ENCODE measurements at regions not wholly inside any gene's neighbourhood (a gene's known extent, or its start where the extent isn't known, plus 50 kb on each side); places are given as distances from the start of the nearest gene placed in this dataset.
A peak's percentile ranks its signal among the peaks of the same experiment; 100 is the strongest.

DNA sequence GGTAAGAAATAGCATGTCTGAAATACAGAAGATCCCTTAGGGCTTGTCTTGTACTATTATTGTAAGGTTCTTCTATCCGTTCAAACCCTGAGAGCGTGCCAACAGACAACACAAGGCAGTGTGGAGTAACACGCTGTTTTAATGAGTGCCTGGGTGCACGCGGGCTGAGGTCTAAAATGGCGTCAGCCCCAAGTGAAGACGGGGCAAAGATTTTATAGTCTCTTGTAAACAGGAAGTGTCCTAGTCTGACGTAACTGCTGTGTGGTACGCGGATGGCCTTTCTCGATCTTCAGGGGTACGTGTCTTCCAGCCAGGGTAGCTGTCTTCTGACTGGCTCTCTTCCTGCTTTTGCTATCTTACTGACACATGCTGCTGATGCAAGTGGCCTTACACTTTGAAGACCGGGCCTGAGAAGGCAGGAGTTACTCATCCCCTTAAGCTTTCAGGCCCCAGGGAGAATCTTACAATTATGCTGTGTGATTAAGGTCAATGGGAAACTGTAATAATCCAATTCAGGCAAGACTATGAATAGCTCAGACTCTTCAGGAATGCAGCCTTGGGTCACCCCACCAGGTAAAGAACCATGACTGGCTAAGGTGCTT, 1812.0 kb upstream of the CDH9 start:
- H3K27ac Mint-ChIP-seq: no peak overlapping the region
- H3K4me3 ChIP-seq (ENCODE audit: low read length in 2 of 2): no peak overlapping the region
- no peak overlapping the region for H3K4me3 Mint-ChIP-seq
- H3K27me3 ChIP-seq (ENCODE audit: insufficient read depth, low read length): no peaks in the 10 kb centered on the region
- H3K36me3 Mint-ChIP-seq: no peaks in the 10 kb centered on the region
- POLR2A ChIA-PET (ENCODE audit: partially characterized antibody): no interaction called here
- intact Hi-C loops (cut with micrococcal nuclease): no loop called here
- no peaks in the 10 kb centered on the region for H3K36me3 ChIP-seq (ENCODE audit: insufficient read depth, low read length)
- no peak for DNase-seq
- CTCF ChIA-PET (ENCODE audit: partially characterized antibody): no interaction called here
- no peaks in the 10 kb centered on the region for H3K27me3 Mint-ChIP-seq
- H3K27ac ChIP-seq (ENCODE audit: low read depth, low read length): no peak overlapping the region
- no peaks in the 10 kb centered on the region for H3K9me3 ChIP-seq (ENCODE audit: control insufficient read depth in 1 of 2, low read length in 2 of 2)
- H3K9me3 Mint-ChIP-seq: peaks cover 6 to 20% (median 11%) of the 10 kb centered on the region in 8 donors
- H3K4me1 ChIP-seq (ENCODE audit: insufficient read depth, low read length): no peaks in the 10 kb centered on the region
- H3K4me1 Mint-ChIP-seq: no peaks in the 10 kb centered on the region

DNA sequence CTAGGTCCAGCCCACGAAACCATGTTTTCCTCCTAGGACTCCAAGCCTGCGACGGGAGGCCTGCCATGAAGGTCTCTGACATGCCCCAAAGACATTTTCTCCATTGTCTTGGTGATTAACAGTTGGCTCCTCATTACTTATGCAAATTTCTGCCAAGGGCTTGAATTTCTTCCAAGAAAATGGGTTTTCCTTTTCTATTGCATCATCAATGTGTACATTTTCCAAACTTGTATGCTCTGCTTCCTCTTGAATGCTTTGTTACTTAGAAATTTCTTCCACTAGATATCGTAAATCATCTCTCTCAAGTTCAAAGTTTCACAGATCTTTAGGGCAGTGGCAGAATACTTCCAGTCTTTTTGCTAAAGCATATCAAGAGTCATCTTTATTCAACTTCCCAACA, 1792.7 kb upstream of the CDH9 start:
- Mint-ChIP-seq H3K9me3 (peaks cover 2 to 18% (median 10%) of the 10 kb centered on the region in 8 donors), H3K4me3 (no peak overlapping the region), H3K36me3 (no peaks in the 10 kb centered on the region), H3K4me1 (peaks cover 0 to 1% (median 0%) of the 10 kb centered on the region in 4 donors), H3K27me3 (no peaks in the 10 kb centered on the region), H3K27ac (no peak overlapping the region)
- Histone ChIP-seq H3K4me3 (ENCODE audit: low read length in 2 of 2) (no peak overlapping the region), H3K27me3 (ENCODE audit: insufficient read depth, low read length) (no peaks in the 10 kb centered on the region), H3K36me3 (ENCODE audit: insufficient read depth, low read length) (no peaks in the 10 kb centered on the region), H3K27ac (ENCODE audit: low read depth, low read length) (no peak overlapping the region), H3K9me3 (ENCODE audit: control insufficient read depth in 1 of 2, low read length in 2 of 2) (peaks cover 0 to 3% of the 10 kb centered on the region in 2 donors), H3K4me1 (ENCODE audit: insufficient read depth, low read length) (no peaks in the 10 kb centered on the region)
- intact Hi-C loops (cut with micrococcal nuclease): no loop called here
- POLR2A ChIA-PET (ENCODE audit: partially characterized antibody): no interaction called here
- DNase-seq: no peak
- CTCF ChIA-PET (ENCODE audit: partially characterized antibody): no interaction called here

DNA sequence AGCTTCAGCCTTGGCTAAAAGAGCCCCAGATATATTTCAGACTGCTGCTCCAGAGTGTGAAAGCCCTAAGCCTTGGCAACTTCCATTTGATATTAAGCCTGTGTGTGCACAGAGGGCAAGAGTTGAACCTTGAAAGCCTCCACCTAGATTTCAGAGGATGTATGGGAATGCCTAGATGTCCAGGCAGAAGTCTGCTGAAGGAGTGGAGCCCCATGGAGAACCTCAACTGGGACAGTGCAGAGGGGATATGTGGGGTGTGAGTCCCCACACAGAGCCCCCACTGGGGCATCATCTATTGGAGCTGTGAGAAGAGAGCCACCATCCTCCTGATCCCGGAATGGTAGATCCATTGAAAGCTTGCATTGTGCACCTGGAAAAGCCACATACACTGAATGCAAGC, 1784.8 kb upstream of the CDH9 start:
- Histone ChIP-seq H3K27me3 (ENCODE audit: insufficient read depth, low read length) (no peaks in the 10 kb centered on the region), H3K4me3 (ENCODE audit: low read length in 2 of 2) (no peak overlapping the region), H3K27ac (ENCODE audit: low read depth, low read length) (no peak overlapping the region), H3K4me1 (ENCODE audit: insufficient read depth, low read length) (no peaks in the 10 kb centered on the region), H3K9me3 (ENCODE audit: control insufficient read depth in 1 of 2, low read length in 2 of 2) (peaks cover 0 to 7% of the 10 kb centered on the region in 2 donors), H3K36me3 (ENCODE audit: insufficient read depth, low read length) (no peaks in the 10 kb centered on the region)
- no peaks in the 10 kb centered on the region for H3K27me3 Mint-ChIP-seq
- DNase-seq: peak in 1 of 5 donors; percentile 14
- intact Hi-C loops (cut with micrococcal nuclease): no loop called here
- peaks cover 4 to 19% (median 11%) of the 10 kb centered on the region in 8 donors for H3K9me3 Mint-ChIP-seq
- no peaks in the 10 kb centered on the region for H3K36me3 Mint-ChIP-seq
- CTCF ChIA-PET (ENCODE audit: partially characterized antibody): no interaction called here
- POLR2A ChIA-PET (ENCODE audit: partially characterized antibody): no interaction called here
- H3K4me1 Mint-ChIP-seq: no peaks in the 10 kb centered on the region
- H3K4me3 Mint-ChIP-seq: no peak overlapping the region
- no peak overlapping the region for H3K27ac Mint-ChIP-seq

DNA sequence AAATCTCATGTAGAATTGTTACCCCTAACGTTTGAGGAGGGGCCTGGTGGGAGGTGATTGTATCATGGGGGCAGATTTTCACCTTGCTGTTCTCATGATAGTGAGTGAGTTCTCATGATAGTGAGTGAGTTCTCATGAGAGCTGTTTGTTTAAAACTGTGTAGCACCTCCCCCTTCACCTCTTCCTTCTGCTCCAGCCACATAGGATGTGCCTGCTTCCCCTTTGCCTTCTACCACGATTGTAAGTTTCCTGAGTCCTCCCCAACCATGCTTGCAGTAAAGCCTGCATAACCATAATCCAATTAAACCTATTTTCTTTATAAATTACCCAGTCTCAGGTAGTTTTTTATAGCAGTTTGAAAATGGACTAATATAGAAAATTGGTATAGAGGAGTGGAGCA, 1783.7 kb upstream of the CDH9 start:
- Mint-ChIP-seq H3K9me3 (peaks cover 4 to 23% (median 11%) of the 10 kb centered on the region in 8 donors), H3K36me3 (no peaks in the 10 kb centered on the region), H3K4me1 (no peaks in the 10 kb centered on the region), H3K27ac (no peak overlapping the region), H3K27me3 (no peaks in the 10 kb centered on the region), H3K4me3 (no peak overlapping the region)
- intact Hi-C loops (cut with micrococcal nuclease): no loop called here
- Histone ChIP-seq H3K27me3 (ENCODE audit: insufficient read depth, low read length) (no peaks in the 10 kb centered on the region), H3K4me1 (ENCODE audit: insufficient read depth, low read length) (no peaks in the 10 kb centered on the region), H3K27ac (ENCODE audit: low read depth, low read length) (no peak overlapping the region), H3K9me3 (ENCODE audit: control insufficient read depth in 1 of 2, low read length in 2 of 2) (peaks cover 0 to 7% of the 10 kb centered on the region in 2 donors), H3K4me3 (ENCODE audit: low read length in 2 of 2) (no peak overlapping the region), H3K36me3 (ENCODE audit: insufficient read depth, low read length) (no peaks in the 10 kb centered on the region)
- POLR2A ChIA-PET (ENCODE audit: partially characterized antibody): no interaction called here
- CTCF ChIA-PET (ENCODE audit: partially characterized antibody): no interaction called here
- no peak for DNase-seq

DNA sequence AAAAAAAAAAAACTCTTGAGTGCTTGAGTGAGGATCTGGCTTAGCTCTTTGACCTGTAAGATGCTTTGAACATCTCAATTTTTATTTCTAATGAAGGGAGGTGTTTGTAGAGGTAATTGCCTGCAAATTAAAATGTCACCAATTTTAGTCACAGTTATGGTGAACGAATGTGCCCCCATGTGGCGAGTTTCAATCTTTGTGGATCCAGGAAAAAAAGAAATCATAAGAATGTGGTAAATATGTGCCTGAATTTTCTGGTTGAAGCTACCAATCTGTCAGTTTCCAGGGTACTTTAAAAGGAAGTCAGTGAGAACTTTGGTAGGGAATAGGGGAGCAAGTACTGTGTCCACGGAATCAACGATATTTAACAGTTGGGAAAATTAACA, 1772.4 kb upstream of the CDH9 start:
- Histone ChIP-seq H3K4me3 (ENCODE audit: low read length in 2 of 2) (no peak overlapping the region), H3K36me3 (ENCODE audit: insufficient read depth, low read length) (no peaks in the 10 kb centered on the region), H3K4me1 (ENCODE audit: insufficient read depth, low read length) (no peaks in the 10 kb centered on the region), H3K9me3 (ENCODE audit: control insufficient read depth in 1 of 2, low read length in 2 of 2) (no peaks in the 10 kb centered on the region), H3K27ac (ENCODE audit: low read depth, low read length) (no peak overlapping the region), H3K27me3 (ENCODE audit: insufficient read depth, low read length) (no peaks in the 10 kb centered on the region)
- Mint-ChIP-seq H3K4me3 (no peak overlapping the region), H3K27ac (no peak overlapping the region), H3K9me3 (peaks cover 2 to 22% (median 10%) of the 10 kb centered on the region in 8 donors), H3K4me1 (no peaks in the 10 kb centered on the region), H3K27me3 (no peaks in the 10 kb centered on the region), H3K36me3 (no peaks in the 10 kb centered on the region)
- intact Hi-C loops (cut with micrococcal nuclease): no loop called here
- DNase-seq: no peak
- ChIA-PET CTCF (ENCODE audit: partially characterized antibody) (no interaction called here), POLR2A (ENCODE audit: partially characterized antibody) (interaction anchor here (0.6 kb wide), 1 partner anchor 581 kb away, joined by 3 read pairs; no protein-coding TSS in a partner anchor)

DNA sequence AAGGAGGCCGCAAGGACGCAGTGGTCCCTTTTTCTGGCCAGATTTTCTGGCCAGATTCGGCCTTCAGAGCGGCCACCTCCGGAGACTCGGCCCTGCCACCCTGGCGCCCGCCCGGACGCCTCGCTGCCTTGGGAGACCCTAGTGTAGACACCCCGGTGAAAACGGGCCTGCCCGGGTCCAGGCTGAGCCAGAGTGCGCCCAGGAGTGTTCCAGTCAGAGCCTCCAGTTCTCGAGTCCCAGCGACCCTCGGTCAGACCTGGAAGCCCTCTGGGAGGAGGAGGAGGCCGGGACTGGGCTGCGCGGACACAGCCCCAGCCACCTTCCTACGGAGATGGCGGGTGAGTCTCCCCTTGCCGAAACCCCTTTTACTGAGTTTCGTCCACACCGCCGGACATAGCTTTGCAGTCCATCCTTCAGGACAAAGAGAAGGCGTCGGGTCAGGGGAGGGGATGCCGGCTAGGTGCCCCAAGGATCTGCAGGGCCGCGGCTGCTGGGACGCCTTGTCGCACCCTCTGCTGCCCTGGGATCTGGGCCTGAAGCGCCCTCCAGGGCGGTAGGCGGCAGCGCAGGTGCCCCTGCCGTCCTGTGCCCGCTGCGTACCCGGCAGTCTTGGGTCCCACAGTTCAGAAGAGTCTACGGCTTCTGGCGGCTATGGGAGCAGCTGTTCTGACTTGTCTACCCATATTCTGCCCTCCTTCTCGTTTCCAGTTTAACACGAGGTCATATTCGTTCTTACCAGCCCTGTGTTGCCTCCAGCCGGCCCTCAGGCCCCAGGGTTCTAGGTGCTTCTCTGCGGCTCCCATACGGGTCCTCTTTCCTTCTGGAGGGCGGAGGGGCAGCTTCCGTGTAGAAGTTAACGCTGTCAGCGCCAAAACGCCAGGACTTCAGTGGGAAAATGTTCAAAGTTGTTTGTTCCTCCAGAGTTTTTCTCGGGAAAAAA, 1771.7 kb upstream of the CDH9 start:
- Histone ChIP-seq H3K4me3 (ENCODE audit: low read length in 2 of 2) (no peak overlapping the region), H3K9me3 (ENCODE audit: control insufficient read depth in 1 of 2, low read length in 2 of 2) (no peaks in the 10 kb centered on the region), H3K27ac (ENCODE audit: low read depth, low read length) (no peak overlapping the region), H3K27me3 (ENCODE audit: insufficient read depth, low read length) (no peaks in the 10 kb centered on the region), H3K4me1 (ENCODE audit: insufficient read depth, low read length) (no peaks in the 10 kb centered on the region), H3K36me3 (ENCODE audit: insufficient read depth, low read length) (no peaks in the 10 kb centered on the region)
- H3K27me3 Mint-ChIP-seq: no peaks in the 10 kb centered on the region
- no peaks in the 10 kb centered on the region for H3K36me3 Mint-ChIP-seq
- intact Hi-C loops (cut with micrococcal nuclease): no loop called here
- POLR2A ChIA-PET (ENCODE audit: partially characterized antibody): interaction anchor here (0.6 kb wide), 1 partner anchor 582 kb away, joined by 3 read pairs; no protein-coding TSS in a partner anchor
- CTCF ChIA-PET (ENCODE audit: partially characterized antibody): no interaction called here
- H3K27ac Mint-ChIP-seq: no peak overlapping the region
- peaks cover 2 to 22% (median 10%) of the 10 kb centered on the region in 8 donors for H3K9me3 Mint-ChIP-seq
- no peaks in the 10 kb centered on the region for H3K4me1 Mint-ChIP-seq
- no peak overlapping the region for H3K4me3 Mint-ChIP-seq
- DNase-seq: no peak

DNA sequence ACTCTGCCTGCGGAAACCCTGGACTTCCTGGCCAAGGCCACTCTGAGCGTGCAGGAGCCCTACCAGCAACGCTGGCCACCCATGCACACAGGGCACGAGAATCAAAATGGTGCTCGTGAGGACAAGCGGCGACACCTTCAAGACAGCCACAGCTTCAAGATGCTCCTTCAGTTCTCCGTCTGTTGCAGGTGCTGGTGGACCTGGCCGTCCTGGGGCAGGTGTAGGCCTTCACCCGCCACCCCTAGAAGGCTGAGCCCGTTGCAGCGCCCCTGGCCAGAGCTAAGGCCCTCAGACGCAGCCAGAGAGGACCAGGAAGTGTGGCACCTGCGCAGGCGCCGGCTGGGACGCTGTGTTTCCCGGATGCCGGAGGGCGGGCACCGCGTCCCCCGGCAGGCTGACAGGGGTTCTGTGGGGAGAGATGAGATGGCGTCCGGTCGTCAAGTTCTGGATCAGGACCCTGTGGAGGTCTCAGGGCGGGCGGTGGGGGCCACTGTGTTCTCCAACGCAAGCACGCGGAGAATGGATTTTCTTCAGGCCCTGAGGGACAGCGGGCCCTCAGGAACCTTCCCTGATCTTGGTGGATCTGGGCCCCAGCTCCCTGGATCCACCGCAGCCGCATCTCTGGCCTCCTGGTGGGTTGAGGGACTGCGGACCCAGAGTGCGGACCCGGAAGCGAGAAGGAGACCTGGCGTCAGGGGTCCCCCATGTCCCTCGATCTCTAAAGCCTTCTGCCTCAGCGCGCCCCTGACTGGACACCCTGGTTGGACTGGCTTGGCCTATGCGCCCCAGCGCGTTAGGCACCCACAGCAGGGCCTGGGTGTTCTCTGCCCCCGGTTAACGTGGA, 1770.8 kb upstream of the CDH9 start:
- H3K27ac ChIP-seq (ENCODE audit: low read depth, low read length): no peak overlapping the region
- H3K9me3 ChIP-seq (ENCODE audit: control insufficient read depth in 1 of 2, low read length in 2 of 2): no peaks in the 10 kb centered on the region
- Mint-ChIP-seq H3K4me1 (no peaks in the 10 kb centered on the region), H3K27ac (no peak overlapping the region), H3K4me3 (no peak overlapping the region), H3K27me3 (no peaks in the 10 kb centered on the region), H3K9me3 (peaks cover 2 to 22% (median 10%) of the 10 kb centered on the region in 8 donors), H3K36me3 (no peaks in the 10 kb centered on the region)
- no peak overlapping the region for H3K4me3 ChIP-seq (ENCODE audit: low read length in 2 of 2)
- no peaks in the 10 kb centered on the region for H3K36me3 ChIP-seq (ENCODE audit: insufficient read depth, low read length)
- intact Hi-C loops (cut with micrococcal nuclease): no loop called here
- no peak for DNase-seq
- ChIA-PET CTCF (ENCODE audit: partially characterized antibody) (no interaction called here), POLR2A (ENCODE audit: partially characterized antibody) (no interaction called here)
- no peaks in the 10 kb centered on the region for H3K27me3 ChIP-seq (ENCODE audit: insufficient read depth, low read length)
- H3K4me1 ChIP-seq (ENCODE audit: insufficient read depth, low read length): no peaks in the 10 kb centered on the region

All from CD4-positive, alpha-beta memory T cell (primary cell).